ENCODE measurements at regions not wholly inside any gene's neighbourhood (a gene's known extent, or its start where the extent isn't known, plus 50 kb on each side); places are given as distances from the start of the nearest gene placed in this dataset.
"Not testable (repeated sequence)": the region's sequence is repeated elsewhere in the genome, so short reads cannot be mapped to it uniquely, and the experiment has no call there.

GRCh38 chr6:167553736-167554119, 228.8 kb downstream of the TTLL2 start:
- Histone ChIP-seq H3K9me3 (ENCODE audit: control insufficient read depth, insufficient read depth, low read length) (peaks cover 4% of the 10 kb centered on the region), H3K27me3 (ENCODE audit: control insufficient read depth, insufficient read depth, low read length) (no peaks in the 10 kb centered on the region)
- 54% methylated on average over 7 of the region's 9 CpGs for WGBS (ENCODE audit: insufficient coverage)

GRCh38 chr6:167554854-167555253, 230.0 kb downstream of the TTLL2 start:
- H3K9me3 ChIP-seq (ENCODE audit: control insufficient read depth, insufficient read depth, low read length): peaks cover 4% of the 10 kb centered on the region
- H3K4me3 ChIP-seq (ENCODE audit: low read depth, low read length): no peak overlapping the region
- no peak for DNase-seq (ENCODE audit: low read depth in 4 of 6, low spot score in 6 of 6)
- peaks cover 23% of the 10 kb centered on the region for H3K4me1 ChIP-seq (ENCODE audit: control insufficient read depth, insufficient read depth, low read length)
- no peak overlapping the region for H3K27ac ChIP-seq (ENCODE audit: low read depth, low read length)
- no peaks in the 10 kb centered on the region for H3K36me3 ChIP-seq (ENCODE audit: control insufficient read depth, insufficient read depth, low read length)
- 91% methylated on average over 11 of the region's 11 CpGs for WGBS (ENCODE audit: insufficient coverage)
- no peaks in the 10 kb centered on the region for H3K27me3 ChIP-seq (ENCODE audit: control insufficient read depth, insufficient read depth, low read length)

More at GRCh38 chr6:167553736-167554119, 228.8 kb downstream of the TTLL2 start:
- peak in 2 of 6 donors; percentile 46 to 64 for DNase-seq (ENCODE audit: low read depth in 4 of 6, low spot score in 6 of 6)
- Histone ChIP-seq H3K36me3 (ENCODE audit: control insufficient read depth, insufficient read depth, low read length) (no peaks in the 10 kb centered on the region), H3K4me3 (ENCODE audit: low read depth, low read length) (no peak overlapping the region), H3K27ac (ENCODE audit: low read depth, low read length) (no peak overlapping the region), H3K4me1 (ENCODE audit: control insufficient read depth, insufficient read depth, low read length) (peaks cover 23% of the 10 kb centered on the region)

- Histone ChIP-seq H3K9me3 (ENCODE audit: control insufficient read depth, insufficient read depth, low read length) (peaks cover 4% of the 10 kb centered on the region), H3K36me3 (ENCODE audit: control insufficient read depth, insufficient read depth, low read length) (no peaks in the 10 kb centered on the region), H3K4me1 (ENCODE audit: control insufficient read depth, insufficient read depth, low read length) (peaks cover 17% of the 10 kb centered on the region), H3K4me3 (ENCODE audit: low read depth, low read length) (no peak overlapping the region), H3K27me3 (ENCODE audit: control insufficient read depth, insufficient read depth, low read length) (no peaks in the 10 kb centered on the region), H3K27ac (ENCODE audit: low read depth, low read length) (no peak overlapping the region)
- DNase-seq (ENCODE audit: low read depth in 4 of 6, low spot score in 6 of 6): no peak
Measured at GRCh38 chr6:167555836-167556235, 230.9 kb downstream of the TTLL2 start.

- Histone ChIP-seq H3K9me3 (ENCODE audit: control insufficient read depth, insufficient read depth, low read length) (peaks cover 4% of the 10 kb centered on the region), H3K27me3 (ENCODE audit: control insufficient read depth, insufficient read depth, low read length) (no peaks in the 10 kb centered on the region), H3K4me3 (ENCODE audit: low read depth, low read length) (no peak overlapping the region), H3K36me3 (ENCODE audit: control insufficient read depth, insufficient read depth, low read length) (no peaks in the 10 kb centered on the region), H3K4me1 (ENCODE audit: control insufficient read depth, insufficient read depth, low read length) (no peaks in the 10 kb centered on the region), H3K27ac (ENCODE audit: low read depth, low read length) (peak overlapping the region; percentile 54)
- peak in 1 of 6 donors; percentile 45 for DNase-seq (ENCODE audit: low read depth in 4 of 6, low spot score in 6 of 6)
- 36% methylated on average over 1 of the region's 5 CpGs for WGBS (ENCODE audit: insufficient coverage)
Measured at GRCh38 chr6:167557675-167558074, 232.8 kb downstream of the TTLL2 start.

DNA sequence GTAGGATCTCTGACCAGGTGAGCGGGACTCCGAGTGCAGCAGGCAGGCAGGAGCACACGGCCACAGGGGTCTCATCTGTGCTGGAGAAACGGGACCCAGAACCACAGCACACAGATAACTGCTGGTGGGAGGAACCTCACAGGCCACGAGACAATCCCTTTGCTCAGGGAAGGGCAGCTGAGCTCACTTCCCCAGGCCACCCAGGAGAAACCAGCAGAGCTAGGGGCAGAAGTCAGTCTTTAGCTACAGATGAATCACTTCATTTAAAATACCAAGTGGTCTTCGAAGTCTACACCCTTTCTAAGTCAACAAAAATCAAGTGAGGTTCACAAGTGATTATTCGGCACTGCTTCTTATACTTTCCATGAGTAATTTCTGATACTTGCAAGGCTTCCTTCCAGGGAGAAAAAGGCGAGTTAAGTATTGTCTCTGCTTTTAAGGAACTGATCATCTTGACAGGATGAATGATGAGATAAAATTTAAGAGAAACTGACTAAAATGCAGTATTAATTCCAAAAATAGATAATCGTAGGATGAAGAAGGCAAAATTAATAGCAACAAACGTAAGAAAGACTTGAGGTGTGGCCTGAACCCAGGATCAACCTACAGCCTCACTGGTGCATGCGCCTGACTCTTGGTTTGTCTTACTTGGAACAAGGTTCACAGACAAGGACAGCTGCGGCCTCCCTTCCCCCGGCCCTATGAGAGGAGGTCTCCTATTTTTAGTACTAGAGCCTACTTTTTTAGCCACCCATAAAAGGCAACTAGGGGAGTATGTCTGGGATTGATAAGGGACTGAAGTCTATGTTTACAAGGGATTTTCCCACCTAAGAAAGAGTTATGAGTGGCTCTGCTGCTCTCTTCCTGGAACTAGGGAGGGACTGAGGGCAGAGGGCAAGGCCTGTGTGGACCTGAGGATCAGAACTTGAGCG, 233.6 kb downstream of the TTLL2 start:
- no peak overlapping the region for H3K4me3 ChIP-seq (ENCODE audit: low read depth, low read length)
- no peaks in the 10 kb centered on the region for H3K27me3 ChIP-seq (ENCODE audit: control insufficient read depth, insufficient read depth, low read length)
- DNase-seq (ENCODE audit: low read depth in 4 of 6, low spot score in 6 of 6): no peak
- no peaks in the 10 kb centered on the region for H3K36me3 ChIP-seq (ENCODE audit: control insufficient read depth, insufficient read depth, low read length)
- peaks cover 4% of the 10 kb centered on the region for H3K9me3 ChIP-seq (ENCODE audit: control insufficient read depth, insufficient read depth, low read length)
- H3K27ac ChIP-seq (ENCODE audit: low read depth, low read length): peak overlapping the region; percentile 54
- 61% methylated on average over 6 of the region's 14 CpGs for WGBS (ENCODE audit: insufficient coverage)
- no peaks in the 10 kb centered on the region for H3K4me1 ChIP-seq (ENCODE audit: control insufficient read depth, insufficient read depth, low read length)

GRCh38 chr6:167559675-167560479, 235.0 kb downstream of the TTLL2 start:
- Histone ChIP-seq H3K36me3 (ENCODE audit: control insufficient read depth, insufficient read depth, low read length) (no peaks in the 10 kb centered on the region), H3K9me3 (ENCODE audit: control insufficient read depth, insufficient read depth, low read length) (peaks cover 4% of the 10 kb centered on the region), H3K27me3 (ENCODE audit: control insufficient read depth, insufficient read depth, low read length) (peaks cover 3% of the 10 kb centered on the region), H3K4me1 (ENCODE audit: control insufficient read depth, insufficient read depth, low read length) (no peaks in the 10 kb centered on the region), H3K27ac (ENCODE audit: low read depth, low read length) (no peak overlapping the region), H3K4me3 (ENCODE audit: low read depth, low read length) (no peak overlapping the region)
- DNase-seq (ENCODE audit: low read depth in 4 of 6, low spot score in 6 of 6): no peak
- 65% methylated on average over 13 of the region's 15 CpGs for WGBS (ENCODE audit: insufficient coverage)

DNA sequence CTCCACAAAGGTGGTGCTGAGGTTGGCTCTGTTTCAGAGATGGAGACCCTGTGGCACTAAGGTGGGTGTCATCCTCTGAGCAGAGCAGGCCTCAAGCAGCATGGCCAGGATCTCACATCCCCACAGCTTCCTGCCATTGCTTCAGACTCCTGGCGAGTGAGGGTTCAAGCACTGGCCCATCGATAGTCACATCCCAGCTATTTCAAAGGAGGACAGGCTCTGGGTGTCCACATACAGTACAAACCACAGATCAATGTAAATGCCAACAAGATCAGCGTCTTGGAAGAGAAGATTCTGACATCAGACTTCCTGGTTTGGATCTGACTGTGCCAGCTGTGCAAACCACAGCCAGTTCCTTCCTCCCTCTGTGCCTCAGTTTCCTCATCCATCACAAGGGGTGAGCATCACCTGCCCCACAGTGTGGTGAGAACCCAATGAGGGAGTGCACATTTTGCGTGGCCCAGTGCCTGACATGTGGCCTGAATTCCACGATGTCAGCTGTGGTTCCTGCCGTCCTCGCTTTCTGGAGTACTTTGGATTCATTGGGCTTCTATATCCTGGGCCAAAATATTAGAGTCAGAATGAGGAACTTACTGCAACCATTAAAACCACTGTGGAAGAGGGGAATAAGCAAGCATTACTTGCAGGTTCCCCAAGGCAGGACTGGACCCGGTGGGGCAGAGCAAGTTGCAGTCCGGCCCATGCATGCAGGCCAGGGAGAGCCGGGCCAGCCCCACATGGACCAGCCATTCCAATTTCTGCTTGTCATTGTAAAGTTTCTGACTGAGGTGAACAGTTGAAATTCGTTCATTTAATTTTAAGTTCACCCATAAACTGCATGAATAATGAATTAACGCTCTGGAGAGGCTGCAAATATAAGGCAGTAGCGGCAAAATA, 236.0 kb downstream of the TTLL2 start:
- H3K4me1 ChIP-seq (ENCODE audit: control insufficient read depth, insufficient read depth, low read length): peaks cover 6% of the 10 kb centered on the region
- H3K27me3 ChIP-seq (ENCODE audit: control insufficient read depth, insufficient read depth, low read length): peaks cover 3% of the 10 kb centered on the region
- no peak overlapping the region for H3K27ac ChIP-seq (ENCODE audit: low read depth, low read length)
- DNase-seq (ENCODE audit: low read depth in 4 of 6, low spot score in 6 of 6): no peak
- H3K4me3 ChIP-seq (ENCODE audit: low read depth, low read length): no peak overlapping the region
- H3K36me3 ChIP-seq (ENCODE audit: control insufficient read depth, insufficient read depth, low read length): no peaks in the 10 kb centered on the region
- 91% methylated on average over 11 of the region's 13 CpGs for WGBS (ENCODE audit: insufficient coverage)
- peaks cover 3% of the 10 kb centered on the region for H3K9me3 ChIP-seq (ENCODE audit: control insufficient read depth, insufficient read depth, low read length)

- H3K4me1 ChIP-seq (ENCODE audit: control insufficient read depth, insufficient read depth, low read length): peaks cover 26% of the 10 kb centered on the region
- not testable (repeated sequence) for H3K4me3 ChIP-seq (ENCODE audit: low read depth, low read length); DNase-seq (ENCODE audit: low read depth in 4 of 6, low spot score in 6 of 6); H3K27ac ChIP-seq (ENCODE audit: low read depth, low read length); H3K36me3 ChIP-seq (ENCODE audit: control insufficient read depth, insufficient read depth, low read length); H3K27me3 ChIP-seq (ENCODE audit: control insufficient read depth, insufficient read depth, low read length); H3K9me3 ChIP-seq (ENCODE audit: control insufficient read depth, insufficient read depth, low read length)
- 80% methylated on average over 6 of the region's 6 CpGs for WGBS (ENCODE audit: insufficient coverage)
Measured at GRCh38 chr6:167562862-167563261, 238.0 kb downstream of the TTLL2 start.

All from spinal cord (tissue), 9 donors.